ENCODE measurements at regions not wholly inside any gene's neighbourhood (a gene's known extent, or its start where the extent isn't known, plus 50 kb on each side); places are given as distances from the start of the nearest gene placed in this dataset.

- Histone ChIP-seq H3K9me2 (no peaks in the 10 kb centered on the region), H3K4me1 (ENCODE audit: control insufficient read depth in 1 of 2, insufficient read depth in 2 of 2, low read depth in 1 of 2, low read length in 1 of 2) (peaks cover 0 to 7% of the 10 kb centered on the region in 2 experiments; a peak in 2 of 4 replicates), H3K79me2 (ENCODE audit: insufficient read depth) (no peaks in the 10 kb centered on the region), H3K27ac (ENCODE audit: low read depth in 2 of 2, low read length in 1 of 2) (peak overlapping the region; percentile 3 to 95; a peak in 3 of 4 replicates), H3K4me2 (peak overlapping the region; percentile 26; the same call in 1 of the 2 replicates), H3K9ac (no peak overlapping the region), H2AFZ (ENCODE audit: low read depth) (peak overlapping the region; percentile 75), H3F3A (replicated peaks; ENCODE audit: insufficient read depth) (no peaks in the 10 kb centered on the region), H3K4me3 (ENCODE audit: low read depth in 2 of 2, low read length in 1 of 2) (no peak overlapping the region), H3K36me3 (replicated peaks in 1 of 2; ENCODE audit: control insufficient read depth in 1 of 2, insufficient read depth in 2 of 2, low read length in 1 of 2) (no peaks in the 10 kb centered on the region), H4K20me1 (ENCODE audit: insufficient read depth) (no peaks in the 10 kb centered on the region), H3K27me3 (ENCODE audit: insufficient read depth) (no peaks in the 10 kb centered on the region), H3K9me3 (no peaks in the 10 kb centered on the region)
- ChIA-PET POLR2A (no interaction called here), CTCF (interaction anchor here (0.6 to 1.4 kb wide), 3 partner anchors 189 to 278 kb away, joined by 3 to 4 read pairs (median 3); no protein-coding TSS in a partner anchor)
- no peak for DNase-seq
- WGBS (ENCODE audit: low lambda C conversion rate) = 64% methylated on average over 4 of the region's 4 CpGs
- TF ChIP-seq MEF2A (IDR thresholded peaks at IDR 0.05; ENCODE audit: borderline replicate concordance, low read depth) = no peak
- TF ChIP-seq SIN3A (IDR thresholded peaks at IDR 0.05; ENCODE audit: borderline replicate concordance, low read depth, low read length) = no peak
- TF ChIP-seq NFIC (IDR thresholded peaks at IDR 0.05; ENCODE audit: borderline replicate concordance) = no peak
- no peak for TF ChIP-seq POLR2AphosphoS5 (IDR thresholded peaks at IDR 0.05; ENCODE audit: low read depth, low read length)
- TF ChIP-seq MAX (IDR thresholded peaks at IDR 0.05; ENCODE audit: low read depth) = no peak
- no peak for TF ChIP-seq FOSL2 (IDR thresholded peaks at IDR 0.05; ENCODE audit: borderline replicate concordance, low read depth)
- no peak for TF ChIP-seq ELF1 (IDR thresholded peaks at IDR 0.05)
These were observed 206.0 kb upstream of the PRR16 start for GRCh38 chr5:120258123-120258522.

GRCh38 chr5:120260651-120261050 lies 203.4 kb upstream of the PRR16 start:
- H3K9ac ChIP-seq = no peak overlapping the region
- ChIA-PET CTCF (no interaction called here), POLR2A (no interaction called here)
- no peaks in the 10 kb centered on the region for H3K27me3 ChIP-seq (ENCODE audit: insufficient read depth)
- TF ChIP-seq MAX (IDR thresholded peaks at IDR 0.05; ENCODE audit: low read depth) (no peak), RCOR1 (IDR thresholded peaks at IDR 0.05; ENCODE audit: low read length) (no peak), RFX5 (IDR thresholded peaks at IDR 0.05; ENCODE audit: low read length) (no peak), USF2 (IDR thresholded peaks at IDR 0.05; ENCODE audit: borderline replicate concordance, low read depth, low read length) (no peak), CTCF (IDR thresholded peaks at IDR 0.05) (no peak), RXRA (IDR thresholded peaks at IDR 0.05; ENCODE audit: borderline replicate concordance, low read depth) (no peak), EZH2phosphoT487 (IDR thresholded peaks at IDR 0.05; ENCODE audit: borderline replicate concordance, low read depth) (no peak), GATA2 (CRISPR knock-in tag; IDR thresholded peaks at IDR 0.05) (no peak), TEAD4 (IDR thresholded peaks at IDR 0.05; ENCODE audit: borderline replicate concordance, insufficient read depth) (no peak), GABPA (IDR thresholded peaks at IDR 0.05; ENCODE audit: low read depth) (no peak)
- H3K4me3 ChIP-seq (ENCODE audit: low read depth in 2 of 2, low read length in 1 of 2) = no peak overlapping the region
- H3K27ac ChIP-seq (ENCODE audit: low read depth in 2 of 2, low read length in 1 of 2) = no peak overlapping the region
- H3K9me2 ChIP-seq = no peaks in the 10 kb centered on the region
- peaks cover 0 to 7% of the 10 kb centered on the region in 2 experiments; a peak in 2 of 4 replicates for H3K4me1 ChIP-seq (ENCODE audit: control insufficient read depth in 1 of 2, insufficient read depth in 2 of 2, low read depth in 1 of 2, low read length in 1 of 2)
- no peak overlapping the region for H3K4me2 ChIP-seq
- no peaks in the 10 kb centered on the region for H3K79me2 ChIP-seq (ENCODE audit: insufficient read depth)
- no peaks in the 10 kb centered on the region for H4K20me1 ChIP-seq (ENCODE audit: insufficient read depth)
- no peak for DNase-seq
- no peaks in the 10 kb centered on the region for H3K36me3 ChIP-seq (replicated peaks in 1 of 2; ENCODE audit: control insufficient read depth in 1 of 2, insufficient read depth in 2 of 2, low read length in 1 of 2)
- H3K9me3 ChIP-seq = no peaks in the 10 kb centered on the region
- H3F3A ChIP-seq (replicated peaks; ENCODE audit: insufficient read depth) = no peaks in the 10 kb centered on the region
- H2AFZ ChIP-seq (ENCODE audit: low read depth) = no peak overlapping the region
- 100% methylated on average over 1 of the region's 1 CpG for WGBS (ENCODE audit: low lambda C conversion rate)
